GM08714 (cell line): ENCODE measurements at regions not wholly inside any gene's neighbourhood (a gene's known extent, or its start where the extent isn't known, plus 50 kb on each side); places are given as distances from the start of the nearest gene placed in this dataset.
A peak's percentile ranks its signal among the peaks of the same experiment; 100 is the strongest.

ENCODE experiments used
- H3K4me3 ChIP-seq: fragments of 200-500 bp; sonication (Bioruptor generic); 2 replicates; pipeline ENCODE4 v1.5.1; 2014; ENCODE audit warnings: mild to moderate bottlenecking, low read length, inconsistent platforms
- ZNF274 ChIP-seq: IDR thresholded peaks from 2 replicates; pipeline ENCODE4 v1.6.1; 2012; ENCODE audit warnings: mild to moderate bottlenecking, low read depth, low read length

DNA sequence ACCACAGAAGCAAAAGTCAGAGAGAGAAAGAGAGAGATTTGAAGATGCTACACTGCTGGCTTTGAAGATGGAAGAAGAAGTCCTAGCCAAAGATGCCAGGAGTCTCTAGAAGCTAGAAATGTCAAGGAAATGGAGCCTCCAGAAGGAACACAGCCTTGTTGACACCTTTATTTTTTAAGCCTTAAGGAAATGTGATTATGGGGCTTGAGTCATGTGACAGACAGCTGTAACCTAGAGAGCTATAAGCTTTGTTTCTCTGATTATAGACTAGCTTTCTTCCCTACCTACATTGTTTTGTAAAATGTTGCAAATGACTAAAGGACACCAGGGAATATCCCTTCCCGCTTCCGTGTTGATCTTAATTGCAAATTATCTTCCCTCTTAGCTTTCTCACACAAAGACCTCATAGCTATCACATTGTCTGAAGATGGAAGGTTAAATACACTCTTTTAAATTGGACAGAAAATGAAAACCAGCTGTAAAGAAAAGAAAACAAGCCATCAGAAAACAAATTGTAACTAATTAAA is 199.9 kb downstream of the ARHGAP12 start:
- no peak for TF ChIP-seq ZNF274
- no peak overlapping the region for H3K4me3 ChIP-seq

DNA sequence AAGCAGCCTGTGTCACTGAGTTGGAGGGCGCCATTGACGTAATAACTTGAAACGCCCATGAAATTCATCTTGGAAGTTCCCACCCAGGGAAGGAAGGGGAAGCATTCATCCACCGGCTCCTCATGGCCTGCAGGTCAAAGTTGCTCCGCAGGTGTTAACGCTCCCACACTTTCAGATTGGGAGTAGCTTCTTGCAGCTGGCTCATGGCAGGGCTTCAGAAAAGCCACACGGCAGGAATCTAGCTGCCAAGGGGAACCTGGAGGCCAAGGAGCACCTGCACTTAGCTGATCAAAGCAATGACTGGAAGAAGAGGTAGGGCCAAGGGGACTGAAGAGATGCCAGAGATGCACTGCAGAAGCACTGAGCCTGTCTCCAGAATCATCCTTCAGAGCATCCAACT is 203.2 kb downstream of the ARHGAP12 start:
- no peak for TF ChIP-seq ZNF274
- H3K4me3 ChIP-seq, result no peak overlapping the region

DNA sequence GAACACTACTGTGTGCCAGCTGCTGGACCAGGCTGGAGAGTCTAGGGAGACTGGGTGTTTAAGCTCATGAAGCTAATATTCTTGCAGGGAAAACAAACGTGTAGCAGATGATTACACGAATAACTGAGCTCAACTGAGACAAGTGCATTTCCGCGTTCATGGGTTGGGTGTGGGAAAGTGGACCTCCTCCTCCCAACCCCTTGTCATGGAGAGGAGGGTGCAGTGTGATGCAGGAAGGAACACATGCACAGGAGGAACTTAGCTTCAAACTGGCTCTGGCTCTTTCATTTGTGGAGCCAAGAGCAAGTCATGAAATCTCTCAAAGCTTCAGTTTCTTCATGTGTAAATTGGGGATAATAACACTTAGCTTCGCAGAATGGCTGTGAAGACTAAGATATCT is 204.3 kb downstream of the ARHGAP12 start:
- no peak for TF ChIP-seq ZNF274
- H3K4me3 ChIP-seq, result no peak overlapping the region

DNA sequence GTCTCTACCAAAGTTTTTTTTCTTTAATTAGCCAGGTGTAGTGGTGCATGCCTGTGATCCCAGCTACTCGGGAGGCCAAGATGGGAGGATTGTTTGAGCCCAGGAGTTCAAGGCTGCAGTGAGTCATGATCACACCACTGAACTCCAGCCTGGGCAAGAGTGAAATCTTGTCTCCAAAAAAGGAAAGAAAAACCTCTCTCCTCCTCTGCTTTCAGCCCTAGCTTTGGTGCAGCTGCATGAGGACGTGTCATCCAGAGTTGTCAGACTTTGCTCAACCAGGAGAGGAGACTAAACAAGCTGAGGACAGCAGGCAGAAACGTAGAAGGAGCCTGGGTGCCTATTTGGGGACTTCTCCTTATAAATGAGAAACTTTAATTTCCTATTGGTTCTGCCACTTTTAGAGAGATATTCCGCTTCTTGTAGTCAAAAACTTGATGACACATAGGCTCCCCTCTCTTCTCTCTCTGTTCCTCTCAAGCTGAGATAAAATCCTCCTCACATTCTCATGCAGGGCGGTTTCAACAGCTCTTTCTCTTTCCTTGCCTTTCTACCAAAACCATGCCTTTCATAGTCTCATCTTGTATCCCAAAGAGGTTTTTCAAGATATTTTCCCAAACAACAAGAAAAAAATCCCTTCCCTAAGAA is 205.4 kb downstream of the ARHGAP12 start:
- no peak overlapping the region for H3K4me3 ChIP-seq
- TF ChIP-seq ZNF274, result no peak

DNA sequence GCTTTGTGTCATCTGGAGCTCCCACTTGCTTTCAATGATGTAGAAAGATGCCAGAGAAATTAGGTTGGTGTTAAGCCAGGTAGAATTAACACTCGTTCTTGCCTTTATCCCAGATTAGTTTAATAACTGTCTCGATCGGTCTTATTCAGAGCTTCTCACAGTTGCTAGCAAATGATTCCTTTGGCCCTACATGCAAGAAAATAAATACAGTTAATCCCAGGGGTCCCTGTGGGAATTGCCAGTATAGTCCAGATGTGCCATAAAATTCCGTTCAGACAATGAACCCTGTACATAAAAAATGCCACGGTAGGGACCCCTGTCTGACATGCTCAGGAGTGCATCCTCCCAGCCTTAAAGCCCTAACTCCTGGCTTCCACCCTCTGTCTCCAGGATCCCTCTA is 207.5 kb downstream of the ARHGAP12 start:
- H3K4me3 ChIP-seq, result no peak overlapping the region
- TF ChIP-seq ZNF274, result no peak

DNA sequence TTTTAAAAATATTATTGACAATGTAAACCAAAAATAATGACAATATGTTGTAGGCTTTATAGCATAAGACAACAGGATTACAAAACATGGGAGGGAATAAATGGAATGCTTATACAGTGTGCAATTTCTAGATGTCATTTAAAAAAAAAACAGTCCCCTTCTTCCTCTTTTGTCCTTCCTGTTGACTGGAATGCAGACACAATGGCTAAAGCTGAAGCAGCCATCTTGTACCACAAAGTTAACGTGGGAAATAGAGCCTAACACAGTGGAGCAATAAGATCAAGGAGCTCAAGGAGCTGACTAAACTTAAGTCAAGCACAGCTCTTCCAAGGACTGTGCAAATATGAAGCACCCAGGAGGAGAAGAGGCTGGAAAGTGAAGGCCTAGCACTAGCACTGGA is 208.1 kb downstream of the ARHGAP12 start:
- TF ChIP-seq ZNF274, result no peak
- no peak overlapping the region for H3K4me3 ChIP-seq

DNA sequence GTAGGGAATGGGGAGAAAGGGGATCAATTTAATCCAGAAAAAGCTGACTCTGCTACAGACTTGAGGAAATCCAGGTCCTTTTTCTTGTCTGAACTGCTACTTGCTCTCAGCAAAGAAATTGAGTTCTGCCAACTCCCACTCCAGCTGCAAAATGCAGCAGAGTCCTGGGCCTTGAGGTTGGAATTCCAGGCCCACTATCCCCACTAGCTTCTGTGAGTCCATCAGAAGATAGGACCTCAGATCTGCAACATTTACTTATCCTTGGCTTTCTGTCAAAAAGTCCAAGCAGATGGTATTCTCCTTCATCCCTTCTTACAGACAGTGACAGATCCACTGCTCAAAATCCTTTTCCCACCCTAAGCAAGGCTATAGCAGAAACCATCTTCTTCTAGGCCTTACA is 219.2 kb downstream of the ARHGAP12 start:
- no peak overlapping the region for H3K4me3 ChIP-seq
- TF ChIP-seq ZNF274, result no peak

DNA sequence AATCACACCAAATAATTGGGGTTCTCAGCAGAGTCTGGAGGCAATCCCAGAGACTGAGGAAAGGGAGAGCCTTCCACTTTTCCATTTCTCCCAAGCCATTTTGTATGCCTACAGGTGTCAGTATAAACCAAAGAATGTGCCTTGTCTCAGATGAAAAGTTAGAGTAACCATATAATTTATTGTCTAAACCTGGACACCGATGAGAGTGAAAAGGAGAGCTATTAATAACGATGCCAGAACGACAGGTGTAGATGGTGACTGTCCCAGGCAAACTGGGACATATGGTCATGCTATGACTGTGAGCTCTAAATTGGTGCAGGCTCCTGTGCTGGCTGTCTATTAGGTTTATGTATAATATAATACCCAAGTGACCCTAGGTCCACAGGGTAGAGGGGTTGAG is 219.6 kb downstream of the ARHGAP12 start:
- H3K4me3 ChIP-seq, result no peak overlapping the region
- TF ChIP-seq ZNF274, result no peak

DNA sequence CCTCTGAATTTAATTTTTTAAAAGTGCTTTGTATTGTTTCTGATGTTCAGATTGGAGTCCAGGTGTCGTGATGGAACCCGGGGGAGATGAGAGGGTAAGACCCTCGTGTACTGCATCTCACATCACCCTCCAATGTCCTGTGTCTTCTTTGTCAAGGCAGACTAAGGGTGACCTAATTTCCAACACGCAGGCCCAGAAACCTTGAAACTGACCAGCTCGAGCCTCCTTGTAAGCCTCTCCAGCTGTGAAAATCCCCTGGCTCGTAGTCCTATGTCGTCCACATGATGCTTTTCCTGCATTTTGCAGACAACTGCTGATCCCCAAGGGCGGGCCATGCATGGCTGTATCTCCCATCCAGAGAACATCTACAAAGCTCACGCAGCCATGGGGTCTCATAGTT is 220.2 kb downstream of the ARHGAP12 start:
- TF ChIP-seq ZNF274, result no peak
- H3K4me3 ChIP-seq, result no peak overlapping the region

DNA sequence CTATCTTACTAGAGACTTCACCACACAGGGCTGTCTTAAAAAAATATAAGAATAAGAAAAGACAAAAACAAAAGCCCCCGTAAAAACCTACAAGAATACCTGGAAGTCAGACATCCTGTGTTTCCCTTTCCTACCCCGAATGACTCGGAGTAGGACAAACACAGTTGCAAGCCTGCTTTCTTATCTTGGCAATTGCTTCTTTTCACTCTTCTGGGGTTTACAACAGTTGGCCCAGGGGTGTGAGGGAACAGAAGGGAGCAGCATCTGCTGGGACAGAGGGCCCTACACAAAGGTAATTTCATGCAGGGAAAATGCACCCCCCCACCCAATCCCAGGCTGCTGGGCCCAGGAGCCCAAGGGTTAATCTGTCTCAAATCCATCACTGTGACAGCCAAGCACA is 220.6 kb downstream of the ARHGAP12 start:
- no peak for TF ChIP-seq ZNF274
- no peak overlapping the region; the same call in 1 of the 2 replicates for H3K4me3 ChIP-seq

DNA sequence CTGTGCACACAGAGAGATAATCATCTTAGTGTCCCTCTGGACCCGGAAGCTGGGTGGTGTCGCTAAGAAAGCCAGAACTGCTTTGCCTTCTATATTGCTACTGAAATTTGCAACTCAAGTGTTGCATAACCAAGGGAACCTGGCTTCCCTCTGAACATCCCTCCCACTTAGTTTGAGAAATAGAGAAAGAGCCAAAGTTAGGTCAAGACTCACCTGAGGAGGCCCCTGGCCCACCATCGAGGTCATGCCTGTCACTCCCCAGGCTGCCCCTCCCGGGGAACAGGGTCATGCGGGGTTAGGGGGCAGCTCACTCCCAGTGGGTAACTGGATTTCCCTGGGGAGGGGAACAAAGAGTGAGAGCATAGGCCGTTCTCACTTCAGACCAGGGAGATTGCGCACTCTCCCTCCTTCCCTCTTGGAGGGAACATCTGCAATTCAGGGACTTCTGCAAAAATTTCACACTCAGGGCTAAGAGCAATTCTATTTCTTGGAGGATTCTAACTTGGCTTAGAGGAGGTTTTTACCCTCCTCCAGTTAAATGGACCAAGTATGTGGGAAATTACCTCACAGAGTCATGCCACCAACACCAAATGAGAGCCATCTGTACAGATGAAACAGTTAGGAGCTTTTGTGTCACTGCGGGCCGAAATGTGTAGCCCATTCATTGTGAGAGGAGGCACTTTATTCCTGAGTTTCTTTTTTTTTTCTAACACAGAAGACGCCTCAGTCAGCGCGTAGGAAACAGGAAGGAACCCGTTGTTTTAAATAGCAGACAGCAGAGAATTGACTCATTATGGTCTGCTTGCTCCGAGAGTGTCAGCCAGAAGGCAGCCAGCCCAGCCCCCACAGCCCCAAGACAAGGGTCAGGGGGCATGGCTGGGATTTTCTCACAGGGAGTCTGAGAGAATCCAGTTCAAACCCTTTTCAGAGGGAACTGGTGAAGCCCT is 221.3 kb downstream of the ARHGAP12 start:
- peak overlapping the region; percentile 17; the same call in 1 of the 2 replicates for H3K4me3 ChIP-seq
- TF ChIP-seq ZNF274, result no peak

DNA sequence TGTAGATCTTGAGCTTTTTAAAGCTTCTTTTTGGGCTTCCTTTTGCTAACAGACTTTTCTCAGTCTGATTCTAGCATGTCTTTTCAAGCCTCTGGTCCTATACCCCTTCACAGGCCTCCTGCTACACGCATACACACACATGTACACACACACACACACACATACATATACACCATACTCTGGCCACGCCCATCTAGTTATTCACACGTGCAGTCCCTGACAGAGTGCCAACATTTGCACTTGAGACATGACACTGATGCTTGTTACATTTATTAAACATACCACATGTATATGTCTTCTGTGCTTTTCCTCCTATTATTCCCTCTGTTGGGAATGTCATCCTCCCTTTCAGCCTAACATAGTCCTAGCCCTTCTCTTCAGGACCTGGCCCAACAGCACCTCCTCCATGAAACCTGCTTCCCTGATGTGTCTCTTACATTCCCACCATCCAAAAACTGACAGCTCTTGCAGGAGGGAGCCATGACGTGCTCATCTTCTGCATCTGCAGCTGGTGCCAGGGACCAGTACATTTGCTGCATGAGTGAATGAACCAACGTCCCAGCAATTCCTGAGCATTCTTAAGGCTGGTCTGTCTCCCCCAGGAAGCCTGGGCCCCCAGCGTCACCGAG is 222.1 kb downstream of the ARHGAP12 start:
- no peak for TF ChIP-seq ZNF274
- H3K4me3 ChIP-seq, result no peak overlapping the region; the same call in 1 of the 2 replicates

DNA sequence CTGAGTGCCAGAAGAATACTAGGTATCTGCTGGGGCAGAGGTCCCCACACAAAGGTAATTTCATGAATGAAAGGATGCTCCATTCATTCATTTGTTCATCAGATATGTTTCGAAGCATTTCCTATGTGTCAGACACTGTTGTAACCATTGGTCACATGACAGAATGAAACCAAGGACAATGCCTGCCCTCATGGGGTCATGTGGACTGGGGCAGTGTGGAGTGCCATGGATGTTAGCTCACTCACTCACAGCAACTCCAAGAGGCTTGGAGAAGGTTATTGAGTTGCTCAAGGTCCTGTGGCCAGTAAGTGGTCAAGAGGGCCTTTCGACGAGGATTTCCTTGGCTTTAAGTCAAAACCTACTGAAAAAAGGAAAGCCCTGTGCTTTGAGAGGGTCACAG is 223.5 kb downstream of the ARHGAP12 start:
- H3K4me3 ChIP-seq, result no peak overlapping the region
- TF ChIP-seq ZNF274, result no peak

DNA sequence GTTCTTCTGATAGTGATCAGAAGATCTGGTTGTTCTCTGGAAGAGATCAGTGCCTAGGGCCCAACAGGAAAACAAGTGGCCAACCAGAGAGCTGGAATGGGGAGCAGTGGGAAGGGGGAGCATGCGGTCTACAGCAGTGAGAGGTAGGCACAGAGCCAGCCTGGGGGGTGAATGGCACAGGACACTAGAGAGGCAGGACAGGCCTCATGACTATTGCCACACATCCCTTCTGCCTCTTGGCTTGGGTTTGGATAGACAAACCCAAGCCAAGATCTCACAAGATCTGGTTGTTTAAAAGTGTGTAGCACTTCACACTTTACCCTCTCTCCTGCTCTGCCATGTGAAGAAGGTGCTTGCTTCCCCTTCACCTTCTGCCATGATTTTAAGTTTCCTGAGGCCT is 224.4 kb downstream of the ARHGAP12 start:
- TF ChIP-seq ZNF274, result no peak

More for the DNA sequence above, 224.4 kb downstream of the ARHGAP12 start:
- no peak overlapping the region for H3K4me3 ChIP-seq
